H4 (cell line): ENCODE measurements at regions not wholly inside any gene's neighbourhood (a gene's known extent, or its start where the extent isn't known, plus 50 kb on each side); places are given as distances from the start of the nearest gene placed in this dataset.
"Not testable (repeated sequence)": the region's sequence is repeated elsewhere in the genome, so short reads cannot be mapped to it uniquely, and the experiment has no call there.

Experiments used
- DNase-seq: peaks from one replicate; pipeline ENCODE4 v3.0.0-alpha.2; 2015; ENCODE audit warnings: low spot score

DNA sequence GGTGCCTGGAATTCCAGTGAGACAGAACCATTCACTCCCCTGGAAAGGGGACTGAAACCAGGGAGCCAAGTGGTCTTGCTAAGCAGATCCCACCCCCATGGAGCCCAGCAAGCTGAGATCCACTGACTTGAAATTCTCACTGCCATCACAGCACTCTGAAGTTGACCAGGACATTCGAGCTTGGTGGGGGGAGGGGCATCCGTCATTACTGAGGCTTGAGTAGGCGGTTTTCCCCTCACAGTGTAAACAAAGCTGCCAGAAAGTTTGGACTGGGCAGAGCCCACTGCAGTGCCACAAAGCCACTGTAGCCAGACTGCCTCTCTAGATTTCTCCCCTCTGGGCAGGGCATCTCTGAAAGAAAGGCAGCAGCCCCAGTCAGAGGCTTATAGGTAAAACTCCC, 623.9 kb upstream of the CCDC179 start:
- peak; percentile 77 for DNase-seq

DNA sequence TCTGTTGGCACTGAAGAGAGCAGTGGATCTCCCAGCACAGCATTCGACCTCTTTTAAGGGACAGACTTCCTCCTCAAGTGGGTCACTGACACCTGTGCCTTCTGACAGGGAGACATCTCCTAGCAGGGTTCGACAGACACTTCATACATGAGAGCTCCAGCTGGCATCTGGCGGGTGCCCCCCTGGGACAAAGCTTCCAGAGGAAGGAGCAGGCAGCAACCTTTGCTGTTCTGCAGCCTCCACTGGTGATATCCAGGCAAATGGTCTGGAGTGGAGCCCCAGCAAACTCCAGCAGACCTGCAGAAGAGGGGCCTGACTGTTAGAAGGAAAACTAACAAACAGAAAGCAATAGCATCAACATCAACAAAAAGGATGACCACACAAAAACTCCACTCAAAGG, 624.3 kb upstream of the CCDC179 start:
- DNase-seq, result not testable (repeated sequence)

DNA sequence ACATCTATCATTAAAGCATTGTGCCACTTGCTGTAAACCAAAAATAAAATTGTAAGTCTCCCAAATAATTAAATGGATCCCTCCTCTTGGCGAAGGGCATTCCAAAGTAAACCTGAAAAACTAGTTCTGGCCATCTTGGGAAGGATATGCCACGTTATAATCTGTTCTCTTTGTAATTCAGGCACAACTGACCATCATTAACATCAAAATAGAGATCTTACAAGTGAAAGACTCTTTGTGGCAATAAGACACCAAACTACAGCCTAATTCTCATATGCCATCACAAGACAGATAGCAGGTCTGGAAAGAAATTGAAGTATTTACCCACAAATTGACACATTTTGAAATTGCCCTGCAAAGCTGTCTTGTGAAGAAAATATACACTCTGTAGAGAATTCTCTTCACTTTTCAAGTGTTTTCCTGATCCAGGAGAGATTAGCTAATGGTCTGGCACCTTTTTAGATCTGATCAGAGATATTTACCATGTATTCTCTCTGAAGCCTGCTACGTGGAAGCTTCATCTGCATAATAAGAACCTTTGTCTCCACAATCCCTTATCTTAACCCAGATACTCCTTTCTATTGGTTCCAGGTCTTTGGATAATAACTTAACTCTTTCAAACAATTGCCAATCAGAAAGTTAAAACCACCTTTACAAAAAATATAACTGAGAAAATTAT, 630.4 kb upstream of the CCDC179 start:
- DNase-seq, result no peak

DNA sequence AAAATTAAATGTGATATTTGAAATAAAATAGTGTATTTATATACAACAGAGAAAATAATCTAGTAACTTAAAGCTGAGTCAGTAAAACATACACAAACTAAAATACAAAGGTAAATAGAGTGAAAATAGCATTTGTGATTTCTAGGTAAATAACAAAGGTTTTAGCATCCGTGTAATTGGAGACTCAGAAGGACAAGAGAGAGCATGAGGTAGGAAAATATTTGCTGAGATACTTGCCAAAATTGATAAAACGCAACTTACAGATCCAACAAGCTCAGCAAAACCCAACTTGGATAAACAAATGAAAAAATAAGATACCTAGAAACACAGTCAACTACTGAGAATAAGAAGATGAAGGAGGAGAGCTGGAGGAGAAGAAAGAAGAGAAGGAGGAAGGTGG, 634.7 kb upstream of the CCDC179 start:
- no peak for DNase-seq

DNA sequence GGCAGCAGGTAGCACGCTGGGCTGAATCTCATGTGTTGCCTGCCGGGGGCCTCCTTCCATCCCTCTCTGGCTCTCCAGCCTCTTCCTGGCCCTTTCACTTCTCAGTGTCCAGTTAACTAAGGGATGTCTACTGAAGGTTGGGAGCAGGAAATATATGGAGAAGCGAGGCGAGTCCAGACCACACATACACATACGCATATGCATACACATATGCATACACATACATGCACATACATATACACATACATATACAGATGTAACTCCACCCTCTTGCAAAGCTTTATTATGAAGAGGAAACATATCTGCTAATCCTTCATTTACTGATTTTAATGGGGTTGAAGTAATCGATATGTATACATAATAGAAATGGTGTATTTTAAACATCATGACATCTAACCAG, 636.1 kb upstream of the CCDC179 start:
- no peak for DNase-seq

DNA sequence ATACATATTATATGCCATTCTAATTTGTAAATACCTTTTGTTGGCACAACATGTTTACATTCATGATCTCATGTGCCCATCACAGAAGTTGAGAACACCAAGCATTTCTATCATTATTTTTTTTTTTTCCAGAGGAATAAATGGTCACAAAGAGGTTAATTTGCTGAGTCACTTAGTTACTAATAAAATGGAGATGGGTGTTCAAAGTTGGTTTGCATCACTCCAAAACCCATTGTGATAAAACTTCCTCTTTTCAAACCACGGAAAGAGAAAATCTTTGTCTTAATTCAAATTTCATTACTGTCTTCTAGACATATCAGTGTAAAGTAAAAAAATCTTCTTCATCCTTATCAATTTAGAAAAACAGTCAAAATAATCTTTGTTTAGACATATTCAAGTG, 636.8 kb upstream of the CCDC179 start:
- no peak for DNase-seq

DNA sequence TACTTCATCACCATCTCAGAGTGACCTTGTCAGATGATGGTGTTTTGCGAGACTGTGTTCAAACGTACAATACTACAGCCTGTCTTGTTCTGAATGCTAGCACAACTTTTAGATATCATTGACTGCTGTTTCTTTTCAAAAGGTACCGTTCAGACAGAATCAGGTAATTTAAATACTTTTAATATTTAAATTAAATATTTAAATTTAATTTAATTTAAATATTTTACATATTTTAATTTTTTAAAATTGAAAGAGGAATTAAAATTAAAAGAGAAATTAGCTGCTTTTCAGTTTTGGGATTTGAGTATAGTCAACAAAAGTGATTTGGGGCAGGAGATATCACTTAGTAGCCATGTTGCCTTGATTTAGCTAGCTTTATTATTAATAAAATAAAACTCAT, 642.1 kb upstream of the CCDC179 start:
- no peak for DNase-seq

DNA sequence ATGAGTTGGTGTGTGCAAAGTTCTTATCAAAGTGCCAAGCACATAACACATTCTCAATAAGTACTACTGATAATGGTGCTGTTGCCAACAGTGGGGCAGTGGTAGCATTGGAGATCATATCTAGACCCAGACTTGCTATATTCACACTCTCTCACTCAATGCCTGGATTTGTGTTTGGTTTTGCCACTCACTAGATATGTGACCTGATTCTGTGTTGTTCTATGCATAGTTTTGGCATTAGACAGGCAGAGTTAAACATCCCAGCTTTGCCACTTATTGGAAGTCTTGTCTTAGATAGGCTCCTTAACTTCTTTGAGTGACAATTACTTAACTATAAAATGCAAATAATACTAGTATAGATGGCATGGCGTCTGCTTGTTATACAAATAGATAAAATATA, 642.6 kb upstream of the CCDC179 start:
- no peak for DNase-seq

DNA sequence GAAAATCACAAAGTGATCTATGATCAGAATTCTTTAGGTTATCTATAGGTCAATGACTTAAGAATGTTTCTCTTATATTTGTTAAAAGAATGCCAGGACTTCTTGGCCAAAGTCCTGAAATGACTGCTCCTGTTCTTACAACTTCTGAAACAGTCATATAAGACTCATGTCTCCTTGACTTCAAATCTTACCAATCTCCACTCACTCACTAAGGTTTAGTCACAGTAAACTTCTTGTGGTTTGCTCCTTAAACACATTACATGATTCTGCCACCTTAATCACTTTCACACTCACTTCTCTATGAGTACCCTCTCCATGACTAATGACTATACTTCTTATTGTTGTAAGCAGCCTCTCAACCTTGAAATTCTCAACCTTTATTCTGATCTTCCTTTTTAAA, 648.7 kb upstream of the CCDC179 start:
- DNase-seq, result peak; percentile 53

DNA sequence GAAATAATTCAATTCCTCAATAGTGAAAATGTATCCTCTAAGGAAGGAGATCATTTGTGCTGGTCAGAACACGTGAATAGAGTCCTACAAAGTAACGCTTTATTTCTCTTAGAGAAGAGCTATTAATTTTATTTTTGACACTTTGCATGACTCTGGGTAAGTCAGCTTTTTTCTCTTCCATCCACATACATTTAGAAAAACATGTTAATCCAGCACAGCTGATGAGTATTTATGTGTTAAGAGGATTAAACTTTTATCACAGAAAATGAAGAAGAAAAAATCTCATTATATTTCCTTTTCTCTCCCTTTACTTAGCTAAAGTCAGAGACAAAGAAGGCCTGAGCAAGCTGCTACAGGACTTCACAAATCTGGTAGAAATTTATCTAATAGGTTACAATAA, 649.5 kb upstream of the CCDC179 start:
- DNase-seq, result no peak

DNA sequence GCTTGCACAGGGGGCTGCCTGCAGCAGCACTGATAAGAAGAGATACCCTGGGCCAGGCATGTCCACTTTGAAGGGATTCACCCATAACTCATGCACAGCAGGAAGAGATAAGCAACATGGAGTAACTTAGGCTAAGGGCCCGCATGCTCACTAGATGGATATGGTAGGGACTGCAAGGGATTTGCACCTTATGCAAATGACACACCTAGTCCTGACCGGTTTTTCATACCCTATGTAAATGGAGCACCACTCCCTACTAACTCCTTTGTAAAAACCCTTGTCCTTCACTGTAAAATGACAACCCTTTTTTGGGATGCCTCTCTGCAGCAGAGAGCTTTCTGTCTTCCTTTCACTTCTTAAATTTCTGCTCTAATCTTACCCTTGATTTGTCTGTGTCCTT, 658.9 kb upstream of the CCDC179 start:
- DNase-seq, result no peak

DNA sequence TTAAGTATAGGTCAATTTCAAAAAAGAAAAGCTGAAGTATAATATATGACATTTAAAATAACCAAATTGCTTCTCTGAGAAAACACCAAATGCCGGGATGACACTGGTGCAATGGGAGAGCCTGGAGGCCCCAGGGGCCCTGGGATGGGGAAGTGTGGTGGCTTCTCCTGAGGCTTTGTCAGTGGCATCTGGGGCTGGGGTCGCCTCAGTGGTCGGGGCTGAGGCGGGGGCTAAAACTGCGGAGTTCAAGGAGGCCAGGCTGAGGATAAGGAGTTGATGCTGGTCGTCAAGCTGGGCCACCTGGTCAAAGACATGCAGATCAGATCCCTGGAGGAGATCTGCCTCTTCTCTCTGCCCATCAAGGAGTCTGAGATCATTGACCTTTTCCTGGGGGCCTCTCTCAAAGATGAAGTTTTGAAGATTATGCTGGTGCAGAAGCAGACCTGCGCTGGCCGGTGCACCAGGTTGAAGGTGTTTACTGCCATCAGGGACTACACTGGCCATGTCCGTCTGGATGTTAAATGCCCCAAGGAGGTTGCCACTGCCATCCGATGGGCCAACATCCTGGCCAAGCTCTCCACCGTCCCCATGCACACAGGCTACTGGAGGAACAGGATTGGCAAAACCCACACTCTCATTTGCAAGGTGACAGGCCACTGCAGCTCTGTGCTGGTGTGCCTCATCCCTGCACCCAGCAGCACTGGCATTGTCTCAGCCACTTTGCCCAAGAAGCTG, 660.1 kb upstream of the CCDC179 start:
- DNase-seq, result no peak

DNA sequence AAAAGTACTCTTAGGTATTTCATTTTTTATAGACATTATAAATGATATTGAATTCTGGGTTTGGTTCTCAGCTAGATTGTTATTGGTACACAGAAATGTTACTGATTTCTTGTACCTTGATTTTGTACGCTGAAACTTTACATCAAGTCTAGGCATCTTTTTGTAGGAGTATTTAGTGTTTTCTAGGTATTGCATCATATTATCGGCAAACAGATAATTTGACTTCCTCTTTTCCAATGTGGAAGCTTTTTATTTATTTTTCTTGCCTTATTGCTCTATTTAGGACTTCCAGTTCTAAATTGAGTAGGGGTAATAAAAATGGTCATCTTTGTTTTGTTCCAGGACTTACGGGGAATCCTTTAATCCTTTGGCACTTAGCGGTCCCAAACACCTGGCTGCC, 676.6 kb upstream of the CCDC179 start:
- no peak for DNase-seq

DNA sequence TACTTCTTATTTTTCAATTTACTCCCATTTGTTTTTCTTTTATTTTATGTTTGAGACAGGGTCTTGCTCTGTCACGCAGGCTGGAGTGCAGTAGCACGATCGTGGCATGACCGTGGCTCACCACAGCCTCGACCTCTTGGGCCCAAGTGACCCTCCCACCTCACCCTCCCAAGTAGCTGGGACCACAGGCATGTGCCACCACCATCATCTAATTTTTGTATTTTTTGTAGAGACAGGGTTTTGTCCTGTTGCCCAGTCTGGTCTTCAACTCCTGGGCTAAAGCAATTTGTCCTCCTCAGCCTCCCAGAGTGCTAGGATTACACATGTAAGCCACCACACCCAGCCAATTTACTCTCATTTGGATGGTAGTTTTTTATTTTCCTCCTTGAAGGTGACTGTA, 679.3 kb upstream of the CCDC179 start:
- no peak for DNase-seq

DNA sequence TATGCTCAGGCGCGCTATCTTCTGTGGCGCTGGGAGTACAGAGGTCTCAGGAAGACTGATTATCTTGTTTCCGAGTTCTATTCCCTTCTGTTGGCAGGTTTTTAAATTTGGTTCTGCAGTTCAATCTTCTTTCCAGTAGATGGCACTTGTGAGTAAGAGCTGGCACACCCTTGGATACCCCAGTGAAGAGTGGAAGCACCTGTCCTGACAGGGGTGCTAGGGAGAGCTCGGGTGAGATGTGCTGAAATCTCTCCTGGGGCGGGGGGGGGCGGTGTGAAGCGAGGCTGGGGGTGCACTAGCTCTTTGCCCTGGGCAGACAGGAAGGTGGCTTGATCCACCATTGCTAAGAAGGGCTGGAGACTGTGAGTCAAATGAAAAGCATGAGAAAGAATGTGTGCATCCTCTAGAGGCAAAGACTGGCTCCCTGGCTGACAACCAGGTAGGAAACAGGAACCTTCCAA, 679.9 kb upstream of the CCDC179 start:
- DNase-seq, result peak; percentile 54

DNA sequence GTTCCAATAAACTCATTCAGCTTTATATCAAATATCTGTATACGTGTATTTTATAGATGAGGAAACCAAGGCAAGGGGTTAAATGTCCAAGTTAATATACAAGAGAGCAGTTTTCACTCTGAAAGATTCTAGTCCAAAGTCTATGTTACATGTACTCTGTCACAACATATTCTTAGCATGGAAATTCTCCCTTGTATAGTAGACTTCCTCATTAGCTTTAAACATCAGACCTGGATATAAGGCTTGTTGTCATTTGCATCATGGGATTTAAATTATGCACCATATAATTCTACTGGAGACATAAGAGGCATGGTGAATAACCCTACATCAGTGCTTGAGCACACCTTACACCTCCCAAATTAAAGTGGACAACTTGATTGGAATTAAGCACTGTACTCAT, 681.9 kb upstream of the CCDC179 start:
- no peak for DNase-seq

DNA sequence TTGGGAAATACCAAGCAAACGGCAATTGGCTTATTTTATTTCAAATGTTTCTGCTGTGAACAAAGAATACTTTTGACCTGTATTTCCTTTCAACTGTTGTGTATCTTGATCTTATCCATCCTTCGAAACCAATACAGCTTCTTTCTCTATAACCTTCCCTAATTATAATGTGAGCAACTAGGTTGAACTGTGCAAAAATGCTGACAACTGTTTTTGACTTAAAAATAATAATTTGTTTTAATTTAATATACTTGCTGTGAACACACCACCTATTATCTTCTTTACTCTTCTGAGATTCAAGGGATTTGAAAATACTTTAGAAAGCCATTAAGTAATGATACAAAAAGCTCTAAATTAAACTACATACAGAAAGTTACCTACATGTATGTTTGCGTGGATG, 682.5 kb upstream of the CCDC179 start:
- DNase-seq, result no peak

DNA sequence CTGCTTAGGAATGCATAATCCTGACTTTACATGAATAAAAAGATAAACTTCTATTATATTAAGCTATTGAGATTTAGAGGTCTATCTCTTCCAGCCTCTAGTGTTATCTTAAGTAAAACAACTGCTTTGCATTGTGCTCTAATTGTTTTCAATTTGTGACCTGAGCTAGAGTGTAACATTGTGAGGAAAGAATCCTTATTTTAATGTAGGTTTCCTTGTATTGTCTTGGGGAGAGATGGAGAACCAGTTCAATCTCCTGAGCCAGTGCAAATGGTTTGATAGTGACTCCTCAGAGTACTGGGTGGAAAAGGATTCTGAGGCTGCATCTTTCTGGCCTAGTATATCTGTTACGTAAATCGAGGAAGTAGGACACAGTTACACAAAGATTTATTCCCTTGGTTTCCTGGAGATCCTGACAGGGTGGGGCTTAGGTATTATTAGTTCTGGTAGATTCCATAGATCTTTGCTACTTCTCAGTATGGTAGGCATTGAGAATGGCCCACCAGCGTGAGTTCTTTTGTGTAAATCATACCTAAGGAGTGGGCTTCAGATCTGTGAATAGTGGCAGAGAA, 683.5 kb upstream of the CCDC179 start:
- DNase-seq, result no peak

DNA sequence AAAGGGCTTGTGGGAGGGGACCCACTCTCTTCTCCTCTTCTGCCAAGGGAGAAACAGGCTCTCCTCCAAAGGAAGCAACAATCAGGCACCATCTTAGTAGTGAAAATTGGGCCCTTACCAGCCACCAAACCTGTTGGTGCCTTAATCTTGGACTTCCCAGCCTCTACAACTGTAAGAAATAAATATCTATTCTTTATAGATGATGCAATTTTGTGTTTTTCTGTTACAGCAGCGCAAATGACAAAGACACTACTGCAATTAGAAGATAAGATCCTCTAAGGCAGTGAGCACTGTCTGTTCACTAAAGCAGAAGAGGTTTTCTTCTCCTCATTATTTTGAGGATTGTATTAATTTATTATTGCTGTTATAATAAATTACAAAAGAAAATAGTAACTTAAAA, 691.4 kb upstream of the CCDC179 start:
- DNase-seq, result no peak

DNA sequence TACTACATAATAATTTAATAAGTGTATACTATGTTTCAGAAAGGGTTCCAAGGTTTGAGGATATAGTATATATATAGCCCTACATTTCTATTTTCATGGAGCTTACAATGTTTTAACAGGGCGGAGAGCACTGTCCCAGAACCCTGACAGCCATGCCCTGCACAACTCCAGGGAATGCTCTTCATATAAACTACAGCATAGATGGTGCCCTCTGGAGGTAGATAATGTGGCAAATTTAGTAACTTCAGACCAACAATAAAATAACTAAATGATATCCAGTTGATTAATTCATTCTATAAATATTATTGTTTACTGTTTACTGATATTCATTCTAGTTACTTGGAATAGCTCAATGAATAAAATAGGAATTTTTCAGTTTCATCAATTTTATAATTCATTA, 693.7 kb upstream of the CCDC179 start:
- DNase-seq, result no peak

DNA sequence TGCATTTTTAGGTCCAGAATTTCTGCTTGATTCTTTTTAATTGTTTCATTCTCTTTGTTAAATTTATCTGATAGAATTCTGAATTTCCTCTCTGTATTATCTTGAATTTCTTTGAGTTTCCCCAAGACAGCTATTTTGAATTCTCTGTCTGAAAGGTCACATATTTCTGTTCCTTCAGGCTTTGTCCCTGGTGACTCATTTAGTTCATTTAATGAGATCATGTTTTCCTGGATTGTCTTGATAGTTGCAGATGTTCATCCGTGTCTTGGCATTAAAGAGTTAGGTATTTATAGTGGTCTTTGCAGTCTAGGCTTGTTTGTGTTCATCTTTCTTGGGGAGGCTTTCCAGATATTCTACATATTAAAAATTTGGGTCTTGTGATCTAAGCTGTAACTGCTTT, 694.8 kb upstream of the CCDC179 start:
- no peak for DNase-seq

DNA sequence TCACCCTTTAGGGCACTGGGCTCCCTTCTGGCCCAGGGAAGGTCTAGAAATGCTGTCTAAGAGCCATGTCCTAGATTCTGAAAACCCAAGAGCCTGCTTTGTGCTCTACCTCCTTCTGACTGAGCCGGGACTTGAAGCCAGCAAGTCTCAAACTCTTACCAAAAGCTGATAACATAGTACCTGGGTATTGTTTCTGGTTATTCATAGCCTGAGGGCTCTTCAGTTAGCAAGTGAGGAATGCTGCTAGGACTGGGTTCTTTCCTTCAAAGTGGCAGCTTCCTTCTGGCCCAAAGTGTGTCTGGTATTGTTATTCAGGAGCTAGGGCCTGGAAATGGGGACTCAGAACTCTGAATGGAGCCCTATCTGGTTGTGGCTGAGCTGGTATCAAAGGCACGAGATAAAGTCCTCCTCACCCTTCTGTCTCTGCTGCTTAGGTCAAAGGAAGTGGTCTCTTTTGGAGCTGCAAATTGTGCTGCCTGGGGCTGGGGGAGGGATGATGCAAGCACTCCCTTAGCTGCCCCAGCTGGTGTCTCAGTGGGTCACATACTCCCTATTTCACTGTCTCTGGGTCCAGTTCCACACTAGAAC, 696.0 kb upstream of the CCDC179 start:
- DNase-seq, result no peak

DNA sequence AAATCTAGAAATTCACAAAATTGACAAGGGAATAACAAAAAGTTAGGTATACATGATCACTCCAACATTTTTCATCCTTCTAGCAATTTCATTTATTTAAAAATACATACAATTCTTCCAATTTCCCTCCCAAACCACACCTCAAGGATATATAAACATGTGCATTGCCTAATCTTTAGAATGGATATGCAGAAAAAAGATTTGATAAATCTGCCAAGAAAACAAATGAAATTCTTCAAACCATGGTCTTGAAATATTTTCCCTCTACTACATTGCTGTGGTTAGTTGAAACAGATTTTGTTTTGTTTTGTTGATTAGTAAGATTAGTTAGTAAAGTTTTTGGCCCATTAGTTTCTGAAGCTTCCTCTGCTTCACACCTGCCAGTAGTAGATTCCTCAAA, 703.3 kb upstream of the CCDC179 start:
- DNase-seq, result no peak
